Right ventricle myocardium inferior (tissue), 1 donor: ENCODE measurements at regions not wholly inside any gene's neighbourhood (a gene's known extent, or its start where the extent isn't known, plus 50 kb on each side); places are given as distances from the start of the nearest gene placed in this dataset.

Experiments
- ATAC-seq: fragments of 200-7000 bp; cut with Tn5 transposase; one replicate; pipeline ENCODE4 v1.9.1; 2020; ENCODE audit warnings: mild to moderate bottlenecking, moderate library complexity
- DNase-seq: peaks from one replicate; pipeline ENCODE4 v3.0.0; 2021; ENCODE audit errors: missing footprints
- intact Hi-C: fragments of 100-400 bp; cut with DNase I; formaldehyde crosslinking; loops from one replicate; pipeline ENCODE4 v1.11.0; 2022
- donor health status: DM: no; HTN: yes; CAD: no; lungs with severe emphysema.

DNA sequence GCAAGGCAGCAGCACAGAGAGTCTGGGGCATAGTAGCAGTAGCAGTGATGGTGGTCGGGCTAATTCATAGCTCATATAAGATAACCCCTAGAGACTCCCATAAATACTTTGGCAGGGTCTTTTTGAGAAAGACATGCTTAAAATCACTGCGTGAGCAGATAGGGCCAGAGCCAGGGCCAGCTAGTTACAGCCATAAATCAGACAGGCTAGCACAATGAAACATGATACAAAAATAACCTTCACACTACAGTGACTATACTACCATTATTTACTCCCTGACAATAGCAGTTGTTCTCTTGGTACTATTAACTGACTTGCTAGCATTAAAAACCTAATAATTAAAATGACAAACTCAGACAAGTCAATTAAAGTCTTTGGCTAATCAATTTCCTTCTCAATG lies 295.9 kb downstream of the SMARCA1 start:
- DNase-seq (no peak), ATAC-seq (no peak)
- intact Hi-C loops, result no loop called here

DNA sequence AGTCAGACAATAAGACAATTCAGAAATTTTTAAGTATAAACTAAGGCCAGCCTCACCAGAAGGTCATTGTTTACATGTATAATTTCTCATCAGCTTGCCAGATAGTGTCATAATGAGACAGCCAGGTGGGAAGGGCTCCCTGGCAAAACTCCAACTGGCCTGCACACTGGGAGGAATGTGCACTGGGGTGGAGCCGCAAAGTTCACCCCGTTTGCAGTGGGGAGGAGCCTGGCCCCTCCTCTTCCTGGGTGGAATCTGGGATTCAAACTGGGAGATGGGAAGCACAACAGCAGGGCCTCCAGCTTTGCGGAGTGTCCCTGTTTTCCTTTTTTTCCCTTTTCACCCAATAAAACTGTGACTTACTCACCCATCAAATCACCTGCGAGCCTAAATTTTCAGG lies 329.9 kb downstream of the SMARCA1 start:
- intact Hi-C loops, result no loop called here
- ATAC-seq, result no peak
- no peak for DNase-seq

DNA sequence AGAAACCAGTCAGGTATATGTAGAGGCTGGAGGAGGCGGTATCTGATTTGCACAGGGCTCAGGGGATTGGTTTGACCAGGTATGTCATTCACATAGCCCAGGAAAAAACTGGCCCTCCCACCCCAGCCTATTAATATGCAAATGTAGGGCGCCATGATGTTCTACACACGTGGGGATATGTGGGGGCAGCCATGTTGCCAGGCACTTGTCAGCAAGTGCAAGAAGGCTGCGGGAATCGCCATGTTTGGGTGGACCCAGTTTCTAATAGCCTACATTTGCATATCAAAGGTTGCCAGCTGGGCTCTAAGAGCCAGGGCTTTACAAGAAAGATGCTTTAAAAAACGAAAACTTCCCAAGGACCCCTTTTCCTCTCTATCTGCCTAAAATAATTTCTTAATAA lies 335.1 kb downstream of the SMARCA1 start:
- no peak for DNase-seq
- intact Hi-C loops, result no loop called here
- ATAC-seq, result no peak

DNA sequence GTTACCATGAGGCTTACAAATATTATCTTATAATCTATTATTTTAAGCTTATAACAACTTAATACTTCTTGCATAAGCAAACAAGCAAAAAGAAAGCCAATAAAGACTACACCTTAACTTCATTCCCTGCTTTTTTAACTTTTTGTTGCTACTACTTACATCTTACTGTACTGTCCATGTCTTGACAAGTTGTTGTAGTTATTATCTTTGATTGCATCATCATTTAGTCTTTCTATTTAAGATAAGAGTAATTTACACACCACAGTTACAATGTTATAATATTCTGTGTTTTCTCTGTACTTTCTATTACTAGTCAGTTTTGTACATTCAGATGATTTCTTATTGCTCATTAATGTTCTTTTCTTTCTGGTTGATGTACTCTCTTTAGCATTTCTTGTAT lies 346.6 kb downstream of the SMARCA1 start:
- ATAC-seq (no peak), DNase-seq (no peak)
- intact Hi-C loops, result no loop called here

DNA sequence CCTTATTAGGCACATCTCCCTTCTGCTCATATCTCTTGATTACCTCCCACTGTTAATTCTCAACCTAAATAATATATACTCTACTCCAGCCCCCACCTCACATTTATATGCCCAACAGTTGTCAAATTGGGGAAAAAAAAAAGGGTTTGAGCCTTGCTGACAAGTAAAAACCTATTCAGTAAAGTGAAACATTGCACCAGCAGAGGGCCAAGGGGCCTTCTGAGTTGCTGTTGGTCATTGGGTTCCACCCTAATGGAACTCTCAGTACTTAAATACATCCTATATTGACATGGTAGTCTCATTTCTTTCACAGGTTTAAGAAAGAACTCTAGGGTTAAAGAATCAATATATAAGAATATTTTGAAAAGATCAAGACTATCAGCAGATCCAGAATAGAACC lies 362.2 kb downstream of the SMARCA1 start:
- ATAC-seq, result no peak
- no peak for DNase-seq
- intact Hi-C loops, result no loop called here

DNA sequence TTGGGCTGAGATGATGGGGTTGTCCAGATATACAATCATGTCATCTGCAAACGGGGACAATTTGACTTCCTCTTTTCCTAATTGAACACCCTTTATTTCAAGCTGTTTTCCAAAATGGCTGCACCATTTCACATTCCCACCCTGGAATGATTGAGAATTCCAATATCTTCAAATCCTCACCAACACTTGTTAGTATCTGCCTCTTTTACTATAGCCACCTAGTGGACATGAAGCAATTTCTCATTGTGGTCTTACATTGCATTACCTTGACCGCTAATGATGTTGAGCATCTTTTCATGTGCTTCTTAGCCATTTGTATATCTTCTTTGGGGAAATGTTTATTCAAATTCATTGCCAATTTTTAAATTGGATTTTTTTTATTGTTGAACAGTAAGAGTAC lies 364.8 kb downstream of the SMARCA1 start:
- no peak for ATAC-seq
- no peak for DNase-seq
- intact Hi-C loops, result no loop called here

DNA sequence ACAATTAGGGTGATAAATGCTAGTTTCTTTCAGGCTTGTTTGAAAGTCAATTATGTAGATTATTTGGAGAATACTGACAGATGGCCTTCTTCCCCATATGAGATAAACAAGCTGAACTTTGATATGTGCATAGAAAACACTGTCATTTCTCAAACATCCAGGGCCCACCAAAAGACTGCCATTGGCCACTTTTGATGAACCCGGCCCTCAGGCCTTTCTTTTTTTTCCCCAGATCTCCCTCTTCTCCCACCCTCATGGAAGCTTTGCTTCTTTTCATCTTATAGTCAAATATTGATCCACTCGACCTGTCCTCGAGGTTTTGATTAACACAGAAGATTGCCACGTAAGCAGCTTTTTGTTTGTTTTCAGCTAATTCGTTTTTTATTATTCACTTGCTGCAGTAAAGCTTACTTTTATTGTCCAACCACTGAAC lies 377.4 kb downstream of the SMARCA1 start:
- DNase-seq, result no peak
- ATAC-seq, result no peak
- intact Hi-C loops, result no loop called here

DNA sequence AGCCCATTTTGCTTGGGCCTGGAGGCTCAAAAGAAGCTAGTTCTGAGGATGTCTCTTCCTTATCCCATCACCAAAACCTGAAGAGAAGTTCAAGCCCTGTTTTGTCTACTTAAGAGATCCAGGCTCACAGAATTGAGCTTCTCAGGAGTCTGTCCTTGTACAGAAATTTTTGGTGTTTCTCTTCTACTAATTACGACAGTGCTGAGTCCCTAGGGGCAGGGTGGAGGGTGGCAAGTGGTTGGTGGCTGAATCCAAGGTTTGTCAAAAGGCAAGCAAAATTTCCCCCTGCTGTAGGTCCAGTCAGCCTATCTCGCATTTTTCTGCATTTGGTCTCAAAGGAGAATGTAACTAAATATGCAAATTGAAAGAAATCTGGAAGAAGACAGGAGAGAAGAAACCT lies 377.9 kb downstream of the SMARCA1 start:
- intact Hi-C loops, result no loop called here
- DNase-seq (no peak), ATAC-seq (no peak)

DNA sequence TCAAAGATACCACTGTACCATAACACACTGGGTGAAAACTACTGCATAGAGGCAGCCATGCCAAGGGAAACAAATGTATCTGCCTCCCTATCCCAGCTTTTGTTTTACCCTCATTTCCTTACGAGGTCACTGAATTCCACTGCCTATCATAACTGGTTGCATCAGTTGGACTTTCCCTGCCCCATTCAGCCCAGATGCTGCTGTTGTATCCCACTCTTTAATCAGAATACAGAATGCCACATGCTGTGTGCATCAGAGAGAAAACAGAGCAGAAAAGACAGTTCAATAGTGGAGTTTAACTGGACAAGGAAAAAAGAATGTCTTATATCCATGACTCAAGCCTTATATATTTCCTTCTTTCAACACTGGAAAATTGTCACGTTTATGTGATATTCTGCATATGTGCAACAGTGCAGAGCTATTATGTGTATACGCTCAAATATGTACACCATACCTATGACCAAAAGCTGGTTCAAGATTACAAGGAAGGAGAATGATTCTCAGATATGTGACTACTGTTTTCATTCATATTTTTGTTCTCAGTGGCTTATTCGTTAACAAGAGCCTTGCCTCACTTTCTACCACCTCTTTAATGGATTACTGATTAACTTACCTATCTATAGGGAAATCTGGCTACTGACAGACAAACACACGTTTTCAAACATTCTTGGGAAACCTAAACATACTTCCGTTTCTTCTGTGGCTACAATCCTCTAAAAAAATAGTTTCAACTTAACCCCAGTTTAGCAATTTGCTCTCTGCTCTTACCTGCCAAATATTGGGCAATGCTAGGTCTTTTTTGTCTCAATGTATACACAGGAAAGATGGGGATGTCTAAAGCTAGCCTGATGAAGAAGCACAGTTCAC lies 378.9 kb downstream of the SMARCA1 start:
- no peak for ATAC-seq
- DNase-seq, result no peak
- intact Hi-C loops, result no loop called here

DNA sequence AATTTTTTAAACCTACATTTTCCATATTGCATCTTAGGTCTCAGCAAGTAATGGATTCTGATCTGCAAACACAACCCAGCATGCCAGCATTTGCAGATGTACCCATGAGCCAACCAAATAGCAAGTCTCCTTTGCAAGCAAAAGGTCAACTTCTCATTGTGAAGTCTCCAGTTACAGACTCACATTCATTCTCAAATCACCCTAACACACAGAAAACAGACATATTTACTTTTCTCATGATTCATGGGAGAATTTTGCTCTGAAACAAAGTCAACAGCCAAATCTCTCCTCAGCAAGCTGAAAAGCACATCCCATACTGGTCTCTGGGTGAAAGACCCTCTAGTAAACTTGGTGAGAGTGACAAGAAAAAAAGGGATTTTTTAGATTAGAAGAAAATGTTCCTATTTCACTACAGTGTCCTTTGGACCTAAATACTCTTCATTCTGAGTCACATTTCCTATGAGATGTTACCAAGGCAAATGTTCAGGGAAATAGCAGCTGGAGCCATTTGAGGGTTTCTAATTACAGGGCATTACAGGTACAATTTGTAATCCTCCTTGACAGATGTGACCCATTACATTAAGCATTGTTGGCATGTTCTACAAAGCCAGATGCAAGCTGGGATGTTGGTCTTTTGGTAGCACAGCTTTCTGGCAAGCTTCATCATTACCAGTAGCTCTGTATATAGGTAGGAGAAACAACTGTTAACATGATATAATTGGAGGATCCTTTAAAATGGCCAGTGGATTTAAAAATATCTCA lies 383.3 kb downstream of the SMARCA1 start:
- no peak for ATAC-seq
- intact Hi-C loops, result no loop called here
- no peak for DNase-seq

DNA sequence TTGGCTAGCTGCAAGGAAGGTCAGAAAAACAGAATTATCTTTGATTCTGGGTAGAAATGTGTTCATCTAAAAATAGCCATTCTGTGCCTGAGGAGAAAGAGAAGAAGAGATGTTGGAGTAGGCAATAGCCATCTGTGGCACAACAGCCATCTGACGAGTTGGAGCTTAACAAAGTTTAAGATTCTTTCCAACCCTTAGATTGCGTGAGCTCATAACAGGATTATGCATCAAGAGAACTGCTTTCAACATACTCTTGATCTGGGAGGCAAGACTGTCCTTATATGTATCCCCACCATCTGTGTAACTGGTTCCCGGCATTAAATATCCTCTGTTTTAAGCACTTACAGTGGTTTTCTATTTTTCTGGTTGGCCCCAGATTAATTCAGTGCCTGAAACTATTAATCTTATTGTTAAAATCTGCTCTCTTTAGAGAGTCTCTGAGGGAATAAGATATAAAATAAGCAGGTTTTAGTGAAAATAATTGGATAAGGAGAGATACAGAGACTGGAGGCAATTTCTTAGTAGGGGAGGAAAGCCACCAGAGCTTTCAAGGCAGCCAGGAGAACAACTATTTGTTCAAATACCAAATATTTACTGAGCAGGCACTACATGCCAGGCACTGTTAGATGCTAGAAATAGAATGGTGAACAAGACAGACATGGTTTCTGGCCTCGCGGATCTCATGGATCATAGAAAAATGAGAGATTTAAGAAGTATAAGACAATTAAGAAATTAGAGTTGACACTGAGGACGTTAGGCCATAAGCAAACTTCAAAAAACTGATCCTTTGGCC lies 398.0 kb downstream of the SMARCA1 start:
- ATAC-seq (no peak), DNase-seq (no peak)
- intact Hi-C loops, result no loop called here

DNA sequence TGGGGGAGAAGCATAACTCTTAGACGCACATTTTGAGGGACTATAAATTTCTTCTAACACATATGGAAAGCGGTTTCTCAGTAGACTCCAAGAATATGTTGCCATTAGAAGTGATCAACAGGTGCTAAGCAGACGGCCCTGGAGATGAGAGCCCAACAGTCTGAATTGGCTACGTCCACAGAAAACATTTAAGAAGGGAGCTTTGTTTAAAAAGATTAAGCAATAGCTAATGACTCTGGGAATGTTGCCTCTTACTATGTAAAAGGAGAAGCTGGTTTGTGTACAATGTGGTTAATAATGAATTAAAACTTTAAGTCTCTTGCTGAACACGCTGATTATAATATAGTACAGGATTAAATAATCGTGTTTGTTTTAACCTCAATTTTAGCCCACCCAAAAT lies 399.5 kb downstream of the SMARCA1 start:
- intact Hi-C loops, result no loop called here
- ATAC-seq (no peak), DNase-seq (no peak)

DNA sequence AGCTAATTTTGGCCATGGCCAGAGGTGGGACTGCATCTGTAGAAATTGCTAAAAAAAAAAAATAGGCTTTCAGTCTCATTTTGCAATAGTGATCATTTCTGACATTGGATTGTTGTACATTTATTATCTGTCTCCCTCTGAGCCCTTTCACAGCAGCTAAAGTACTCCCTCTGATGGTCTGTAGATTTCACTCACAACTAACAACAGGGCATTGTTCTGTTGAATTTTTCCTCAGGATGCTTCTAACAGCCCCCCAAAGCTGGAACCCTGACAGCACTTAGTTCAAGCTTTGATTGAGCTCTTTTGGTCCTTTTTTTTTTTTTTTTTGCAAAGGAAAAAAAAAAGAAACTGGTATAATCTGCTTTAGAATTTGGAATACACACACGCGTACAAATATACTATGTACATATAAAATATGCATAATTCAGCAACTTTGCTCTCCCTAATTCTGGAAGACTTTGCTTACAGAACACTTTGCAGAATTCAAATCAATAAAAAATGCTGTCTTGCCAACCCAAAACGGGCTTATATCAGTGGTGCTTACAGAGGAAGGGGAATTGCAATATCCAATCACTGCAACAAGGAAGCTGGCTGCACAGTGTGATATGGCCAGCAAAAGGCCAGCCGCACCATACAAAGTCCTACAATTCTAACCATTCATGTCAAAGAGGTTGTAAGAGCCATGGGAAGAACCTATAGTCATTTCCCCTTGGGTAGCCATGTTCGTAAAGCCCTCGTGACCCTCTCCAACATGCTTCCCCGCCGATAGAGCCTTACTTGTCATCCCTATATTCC lies 406.4 kb downstream of the SMARCA1 start:
- intact Hi-C loops, result no loop called here

DNA sequence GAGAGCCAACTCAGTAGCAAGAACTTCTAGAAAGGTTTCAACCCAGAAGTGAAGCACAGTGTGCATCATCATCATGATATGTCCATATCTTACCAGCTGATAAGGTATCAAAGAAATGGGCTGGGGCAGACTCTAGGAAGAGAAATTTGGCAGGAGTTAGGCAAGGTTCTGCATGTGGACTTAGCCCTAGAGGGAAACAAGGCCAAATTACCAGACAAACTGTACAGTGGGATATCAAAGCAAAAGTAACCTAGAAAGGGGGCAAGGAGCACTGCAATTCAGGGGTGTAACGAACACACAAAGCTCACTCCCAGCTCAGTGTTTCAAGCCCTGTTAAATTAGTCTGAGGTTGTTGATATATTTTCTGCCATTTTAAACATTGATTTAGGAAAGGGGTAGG lies 407.4 kb downstream of the SMARCA1 start:
- ATAC-seq, result no peak
- intact Hi-C loops, result no loop called here
- no peak for DNase-seq

More for the DNA sequence above, 406.4 kb downstream of the SMARCA1 start:
- no peak for DNase-seq
- no peak for ATAC-seq

DNA sequence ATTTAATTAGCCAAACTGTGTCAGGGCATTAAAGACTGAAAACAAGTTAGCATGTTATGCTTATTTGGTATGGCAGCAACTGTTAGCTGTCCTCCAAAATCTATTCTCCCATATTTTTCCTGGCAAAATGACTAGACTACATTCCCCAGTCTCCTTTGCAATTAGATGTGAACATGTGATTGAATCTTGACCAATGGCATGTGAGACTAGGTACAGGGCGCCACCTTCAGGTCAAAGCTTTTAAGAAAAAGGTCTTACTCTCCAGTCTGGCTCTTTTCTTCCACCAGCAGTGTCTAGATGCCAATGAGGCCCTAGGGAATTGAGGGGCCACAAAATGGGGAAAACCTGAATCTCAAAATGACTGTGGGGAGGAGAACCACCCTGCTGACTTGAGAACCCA lies 408.2 kb downstream of the SMARCA1 start:
- intact Hi-C loops, result no loop called here
- no peak for DNase-seq

DNA sequence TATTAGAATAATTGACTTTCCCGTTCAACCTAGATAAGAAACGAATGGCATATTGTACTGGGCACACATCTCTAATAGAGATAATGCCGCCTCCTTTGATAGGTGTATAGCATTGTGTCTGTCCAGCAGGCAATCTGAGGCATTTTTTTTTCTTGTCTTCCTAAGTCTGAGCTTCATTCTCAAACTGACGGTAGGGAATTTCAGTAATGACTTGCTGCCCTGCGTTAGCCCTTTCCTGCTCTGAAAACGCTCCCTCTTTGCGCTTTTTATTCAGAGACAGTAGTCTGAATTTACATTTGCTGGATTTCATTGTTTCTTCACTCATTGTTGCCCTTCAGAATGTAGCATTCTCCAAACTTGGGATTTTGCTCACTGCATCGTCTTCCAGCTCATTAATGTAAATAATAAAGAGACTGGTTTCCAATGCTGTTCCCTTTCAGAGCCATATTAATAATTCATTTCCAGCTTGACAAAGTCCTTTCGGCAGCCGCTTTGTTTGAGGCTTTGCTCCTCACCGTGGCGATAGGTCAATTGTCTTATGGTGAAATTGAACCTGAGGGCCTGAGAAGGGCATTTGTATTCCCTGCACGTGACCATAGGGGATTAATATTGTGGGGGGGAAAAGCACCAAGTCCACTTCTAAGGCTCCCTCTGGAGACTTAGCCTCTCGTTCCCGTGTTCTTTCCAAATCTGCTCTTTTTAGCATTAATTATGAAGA lies 412.1 kb downstream of the SMARCA1 start:
- DNase-seq (no peak), ATAC-seq (no peak)
- intact Hi-C loops, result no loop called here

More for the DNA sequence above, 408.2 kb downstream of the SMARCA1 start:
- ATAC-seq, result no peak

DNA sequence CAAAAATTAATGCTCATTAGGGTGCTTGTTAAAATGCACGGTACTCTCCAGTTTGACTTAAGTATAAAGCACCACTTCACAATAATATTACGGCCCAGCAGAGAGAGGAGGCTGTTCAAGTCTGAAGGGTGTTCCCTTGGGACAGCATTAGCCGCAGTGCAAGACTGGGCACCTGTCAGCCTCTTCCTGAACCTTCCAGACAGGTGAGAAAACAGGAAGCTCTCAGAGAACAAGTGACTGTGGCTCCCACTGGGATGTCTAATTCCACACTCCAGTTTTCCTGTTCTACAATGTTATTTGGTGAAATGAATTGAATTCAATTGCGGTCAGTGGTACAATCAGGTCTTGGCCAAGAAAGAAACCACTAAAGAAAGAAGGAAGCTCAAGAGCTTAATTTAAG lies 414.4 kb downstream of the SMARCA1 start:
- DNase-seq, result no peak
- intact Hi-C loops, result no loop called here
- no peak for ATAC-seq

DNA sequence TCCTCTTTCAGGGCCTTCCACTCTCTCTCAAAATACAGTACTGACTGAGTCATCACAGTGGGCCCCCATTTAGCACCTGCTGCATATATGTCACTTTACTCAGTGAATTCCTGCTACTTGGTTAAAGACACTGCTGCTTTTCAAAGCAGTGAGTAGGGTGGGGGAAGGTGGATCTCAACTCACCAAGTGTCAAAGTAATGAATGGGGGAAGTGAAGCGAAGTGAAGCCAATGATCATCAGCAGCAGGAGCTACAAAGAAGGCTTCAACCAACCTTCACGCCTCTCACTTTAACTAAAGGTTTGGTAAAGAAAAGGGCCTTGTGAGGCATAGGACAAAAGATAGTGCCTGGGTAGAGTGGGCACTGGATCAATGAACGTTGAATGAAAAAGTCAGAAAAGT lies 424.1 kb downstream of the SMARCA1 start:
- DNase-seq (no peak), ATAC-seq (no peak)
- intact Hi-C loops, result no loop called here
